ENCODE measurements at regions not wholly inside any gene's neighbourhood (a gene's known extent, or its start where the extent isn't known, plus 50 kb on each side); places are given as distances from the start of the nearest gene placed in this dataset.

GRCh38 chr2:12795851-12796250 is 79.1 kb downstream of the TRIB2 start:
- Histone ChIP-seq H3K36me3 (no peaks in the 10 kb centered on the region), H3K4me1 (peaks cover 3% of the 10 kb centered on the region), H3K27ac (no peak overlapping the region), H3K9me3 (no peaks in the 10 kb centered on the region), H3K27me3 (no peaks in the 10 kb centered on the region), H3K4me3 (no peak overlapping the region)
- no peak for DNase-seq (ENCODE audit: low spot score in 2 of 2)
- WGBS: 37% methylated on average over 2 of the region's 2 CpGs
- TF ChIP-seq POLR2A (IDR thresholded peaks at IDR 0.05) (no peak), EP300 (IDR thresholded peaks at IDR 0.05) (no peak), POLR2AphosphoS5 (IDR thresholded peaks at IDR 0.05) (no peak)
- TF ChIP-seq, protein P1, sequence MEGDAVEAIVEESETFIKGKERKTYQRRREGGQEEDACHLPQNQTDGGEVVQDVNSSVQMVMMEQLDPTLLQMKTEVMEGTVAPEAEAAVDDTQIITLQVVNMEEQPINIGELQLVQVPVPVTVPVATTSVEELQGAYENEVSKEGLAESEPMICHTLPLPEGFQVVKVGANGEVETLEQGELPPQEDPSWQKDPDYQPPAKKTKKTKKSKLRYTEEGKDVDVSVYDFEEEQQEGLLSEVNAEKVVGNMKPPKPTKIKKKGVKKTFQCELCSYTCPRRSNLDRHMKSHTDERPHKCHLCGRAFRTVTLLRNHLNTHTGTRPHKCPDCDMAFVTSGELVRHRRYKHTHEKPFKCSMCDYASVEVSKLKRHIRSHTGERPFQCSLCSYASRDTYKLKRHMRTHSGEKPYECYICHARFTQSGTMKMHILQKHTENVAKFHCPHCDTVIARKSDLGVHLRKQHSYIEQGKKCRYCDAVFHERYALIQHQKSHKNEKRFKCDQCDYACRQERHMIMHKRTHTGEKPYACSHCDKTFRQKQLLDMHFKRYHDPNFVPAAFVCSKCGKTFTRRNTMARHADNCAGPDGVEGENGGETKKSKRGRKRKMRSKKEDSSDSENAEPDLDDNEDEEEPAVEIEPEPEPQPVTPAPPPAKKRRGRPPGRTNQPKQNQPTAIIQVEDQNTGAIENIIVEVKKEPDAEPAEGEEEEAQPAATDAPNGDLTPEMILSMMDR (IDR thresholded peaks at IDR 0.05): no peak

- WGBS: 65% methylated on average over 4 of the region's 4 CpGs
- Histone ChIP-seq H3K9me3 (no peaks in the 10 kb centered on the region), H3K4me1 (peaks cover 3% of the 10 kb centered on the region), H3K27me3 (no peaks in the 10 kb centered on the region), H3K4me3 (no peak overlapping the region), H3K27ac (no peak overlapping the region), H3K36me3 (no peaks in the 10 kb centered on the region)
- TF ChIP-seq, protein P1 (IDR thresholded peaks at IDR 0.05): no peak
- TF ChIP-seq POLR2A (IDR thresholded peaks at IDR 0.05) (no peak), POLR2AphosphoS5 (IDR thresholded peaks at IDR 0.05) (no peak), EP300 (IDR thresholded peaks at IDR 0.05) (no peak)
- no peak for DNase-seq (ENCODE audit: low spot score in 2 of 2)
Measured at GRCh38 chr2:12796657-12797056, 79.9 kb downstream of the TRIB2 start.

- TF ChIP-seq POLR2AphosphoS5 (IDR thresholded peaks at IDR 0.05) (no peak), POLR2A (IDR thresholded peaks at IDR 0.05) (no peak), EP300 (IDR thresholded peaks at IDR 0.05) (no peak)
- TF ChIP-seq, protein P1 (IDR thresholded peaks at IDR 0.05): no peak
- DNase-seq (ENCODE audit: low spot score in 2 of 2): no peak
- Histone ChIP-seq H3K9me3 (no peaks in the 10 kb centered on the region), H3K4me3 (no peak overlapping the region), H3K27ac (no peak overlapping the region), H3K4me1 (peaks cover 3% of the 10 kb centered on the region), H3K27me3 (no peaks in the 10 kb centered on the region), H3K36me3 (no peaks in the 10 kb centered on the region)
- WGBS: 31% methylated on average over 3 of the region's 3 CpGs
Measured at GRCh38 chr2:12797815-12798214, 81.1 kb downstream of the TRIB2 start.

DNA sequence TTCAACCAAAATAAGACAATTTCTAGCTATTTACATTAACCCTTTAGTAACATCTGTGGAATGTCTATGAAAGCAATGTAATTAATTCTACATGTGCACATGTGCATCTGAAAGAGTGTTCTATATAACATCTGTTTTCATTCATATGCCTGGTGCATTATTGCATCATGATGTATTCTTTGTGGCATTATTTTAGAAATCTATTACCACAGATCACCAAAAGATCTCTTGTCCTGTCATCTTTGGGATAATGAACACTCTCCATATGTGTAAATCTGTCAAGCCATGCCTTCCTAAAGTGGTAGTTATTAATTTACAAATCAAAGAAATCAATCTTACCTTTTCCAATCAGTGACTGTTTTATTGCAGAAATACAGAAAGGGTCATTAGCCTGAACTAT is 86.9 kb downstream of the TRIB2 start:
- Histone ChIP-seq H3K36me3 (no peaks in the 10 kb centered on the region), H3K27ac (no peak overlapping the region), H3K4me3 (no peak overlapping the region), H3K4me1 (peaks cover 7% of the 10 kb centered on the region), H3K27me3 (no peaks in the 10 kb centered on the region), H3K9me3 (no peaks in the 10 kb centered on the region)
- DNase-seq (ENCODE audit: low spot score in 2 of 2): no peak
- TF ChIP-seq POLR2A (IDR thresholded peaks at IDR 0.05) (no peak), POLR2AphosphoS5 (IDR thresholded peaks at IDR 0.05) (no peak), EP300 (IDR thresholded peaks at IDR 0.05) (no peak)
- TF ChIP-seq, protein P1 (IDR thresholded peaks at IDR 0.05): no peak

DNA sequence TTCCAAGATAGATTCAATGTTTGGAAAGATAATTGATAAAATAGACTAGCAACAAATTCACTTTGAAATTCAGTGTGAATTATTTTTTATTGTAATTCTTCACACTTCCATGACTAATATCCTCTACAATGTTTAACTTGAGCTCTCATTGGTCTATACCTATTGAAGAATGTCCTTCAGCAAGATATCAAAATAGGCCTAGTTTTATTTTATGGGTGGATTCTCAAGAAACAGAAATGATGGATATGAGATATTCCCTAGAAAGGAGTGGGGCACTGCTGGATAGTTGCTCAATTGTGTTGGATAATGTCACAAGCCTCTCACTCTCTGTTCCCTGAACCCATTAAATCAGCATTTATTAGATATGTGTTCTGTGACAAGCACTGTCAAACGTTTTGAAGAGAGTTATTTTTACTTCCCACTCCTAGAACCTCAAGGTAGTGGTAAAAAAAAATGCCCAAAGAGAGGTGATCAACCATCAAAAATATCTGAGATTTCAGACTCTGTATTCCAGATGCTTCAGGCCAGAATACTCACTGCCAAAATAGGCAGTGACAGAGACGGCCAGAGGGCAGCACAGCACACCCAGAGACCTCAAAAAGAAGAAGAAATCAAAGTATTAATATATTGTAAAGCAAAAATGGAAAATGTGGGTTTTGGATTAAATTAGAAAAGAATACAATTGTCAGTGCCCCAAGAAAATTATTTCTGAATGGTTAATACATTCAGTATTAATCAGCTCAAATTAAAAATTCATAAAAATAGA is 87.5 kb downstream of the TRIB2 start:
- WGBS: 32% methylated on average over 2 of the region's 2 CpGs
- TF ChIP-seq, protein P1 (IDR thresholded peaks at IDR 0.05): no peak
- TF ChIP-seq POLR2AphosphoS5 (IDR thresholded peaks at IDR 0.05): no peak
- no peaks in the 10 kb centered on the region for H3K36me3 ChIP-seq

More for the DNA sequence above, 87.5 kb downstream of the TRIB2 start:
- no peak overlapping the region for H3K4me3 ChIP-seq
- DNase-seq (ENCODE audit: low spot score in 2 of 2): no peak
- H3K9me3 ChIP-seq: no peaks in the 10 kb centered on the region
- no peak overlapping the region for H3K27ac ChIP-seq
- H3K4me1 ChIP-seq: peaks cover 7% of the 10 kb centered on the region
- no peaks in the 10 kb centered on the region for H3K27me3 ChIP-seq

All from suprapubic skin (tissue), 4 donors.